Ishikawa (cell line): ENCODE measurements at regions not wholly inside any gene's neighbourhood (a gene's known extent, or its start where the extent isn't known, plus 50 kb on each side); places are given as distances from the start of the nearest gene placed in this dataset.
A peak's percentile ranks its signal among the peaks of the same experiment; 100 is the strongest.
"Not testable (repeated sequence)": the region's sequence is repeated elsewhere in the genome, so short reads cannot be mapped to it uniquely, and the experiment has no call there.

Experiments used
- CEBPB ChIP-seq: IDR thresholded peaks from 2 replicates; pipeline ENCODE4 v1.6.1; 2012
- CREB1 ChIP-seq: IDR thresholded peaks from 2 replicates; pipeline ENCODE4 v1.6.1; 2012; ENCODE audit warnings: low read depth
- EGR1 ChIP-seq: IDR thresholded peaks from 2 replicates; pipeline ENCODE4 v1.6.1; 2012
- EP300 ChIP-seq: IDR thresholded peaks from 2 replicates; pipeline ENCODE4 v1.6.1; 2012; ENCODE audit warnings: borderline replicate concordance
- FOXM1 ChIP-seq: IDR thresholded peaks from 2 replicates; pipeline ENCODE4 v1.6.1; 2012; ENCODE audit warnings: low read depth, borderline replicate concordance
- NFIC ChIP-seq: IDR thresholded peaks from 2 replicates; pipeline ENCODE4 v1.6.1; 2012
- RAD21 ChIP-seq: IDR thresholded peaks from 2 replicates; pipeline ENCODE4 v1.6.1; 2012; ENCODE audit warnings: low read depth
- TAF1 ChIP-seq: IDR thresholded peaks from 2 replicates; pipeline ENCODE4 v1.6.1; 2012; ENCODE audit warnings: low read depth, mild to moderate bottlenecking
- TCF12 ChIP-seq: IDR thresholded peaks from 2 replicates; pipeline ENCODE4 v1.6.1; 2012; ENCODE audit warnings: low read depth
- TEAD4 ChIP-seq: IDR thresholded peaks from 2 replicates; pipeline ENCODE4 v1.6.1; 2012
- YY1 ChIP-seq: IDR thresholded peaks from 2 replicates; pipeline ENCODE4 v1.6.1; 2012; ENCODE audit warnings: low read depth
- ZBTB7A ChIP-seq: IDR thresholded peaks from 2 replicates; pipeline ENCODE4 v1.6.1; 2012; ENCODE audit warnings: low read depth
- TF ChIP-seq, protein P1 (sequence below): IDR thresholded peaks from 2 replicates; pipeline ENCODE4 v1.6.1; 2012
- TF ChIP-seq, protein P2 (sequence below): IDR thresholded peaks from 2 replicates; pipeline ENCODE4 v1.6.1; 2012; ENCODE audit warnings: low read depth, mild to moderate bottlenecking

DNA sequence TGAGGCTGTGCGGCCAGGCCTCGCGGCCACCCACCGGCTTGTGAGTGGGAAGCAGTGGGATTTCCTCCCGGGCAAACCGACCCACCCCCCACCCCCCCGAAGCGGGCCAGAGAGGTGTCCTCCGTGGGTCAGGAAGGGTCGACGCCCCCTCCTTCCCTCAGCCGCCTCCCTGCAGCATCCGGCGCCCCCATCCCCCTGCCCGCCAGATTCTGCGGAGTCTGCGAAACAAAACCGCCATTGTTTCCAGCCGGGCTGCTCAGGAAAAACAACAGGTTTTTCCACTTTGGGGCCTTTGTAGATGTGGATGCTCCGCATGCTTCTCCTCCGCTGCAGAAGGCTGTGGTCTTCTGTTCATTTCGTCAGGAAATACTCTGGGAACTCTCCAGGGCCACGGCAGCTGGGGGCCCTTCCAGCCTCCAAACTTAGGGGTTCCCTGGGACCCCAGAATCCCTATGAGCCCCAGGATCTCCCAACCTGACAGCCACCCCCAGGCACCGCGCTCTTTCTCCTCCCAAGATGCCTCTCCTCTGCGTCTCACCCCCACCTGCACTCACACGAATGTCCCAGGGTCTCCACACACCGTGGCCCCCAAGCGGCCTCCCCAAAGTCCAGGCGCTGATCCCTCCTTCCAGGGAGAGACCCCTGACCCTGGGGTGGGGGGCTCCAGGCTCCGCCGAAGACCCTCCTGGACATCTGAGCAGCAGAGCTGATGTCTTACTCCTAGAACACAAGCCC, 121.2 kb downstream of the NPIPB11 start:
- not testable (repeated sequence) for TF ChIP-seq FOXM1, TAF1, CREB1, ZBTB7A, EP300, TEAD4, CEBPB, RAD21, NFIC
- TF ChIP-seq, protein P1, sequence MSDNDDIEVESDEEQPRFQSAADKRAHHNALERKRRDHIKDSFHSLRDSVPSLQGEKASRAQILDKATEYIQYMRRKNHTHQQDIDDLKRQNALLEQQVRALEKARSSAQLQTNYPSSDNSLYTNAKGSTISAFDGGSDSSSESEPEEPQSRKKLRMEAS: peak; percentile 39; the same call in 1 of the 2 replicates
- peak; percentile 31; the same call in 1 of the 2 replicates for TF ChIP-seq TCF12
- TF ChIP-seq, protein P2, sequence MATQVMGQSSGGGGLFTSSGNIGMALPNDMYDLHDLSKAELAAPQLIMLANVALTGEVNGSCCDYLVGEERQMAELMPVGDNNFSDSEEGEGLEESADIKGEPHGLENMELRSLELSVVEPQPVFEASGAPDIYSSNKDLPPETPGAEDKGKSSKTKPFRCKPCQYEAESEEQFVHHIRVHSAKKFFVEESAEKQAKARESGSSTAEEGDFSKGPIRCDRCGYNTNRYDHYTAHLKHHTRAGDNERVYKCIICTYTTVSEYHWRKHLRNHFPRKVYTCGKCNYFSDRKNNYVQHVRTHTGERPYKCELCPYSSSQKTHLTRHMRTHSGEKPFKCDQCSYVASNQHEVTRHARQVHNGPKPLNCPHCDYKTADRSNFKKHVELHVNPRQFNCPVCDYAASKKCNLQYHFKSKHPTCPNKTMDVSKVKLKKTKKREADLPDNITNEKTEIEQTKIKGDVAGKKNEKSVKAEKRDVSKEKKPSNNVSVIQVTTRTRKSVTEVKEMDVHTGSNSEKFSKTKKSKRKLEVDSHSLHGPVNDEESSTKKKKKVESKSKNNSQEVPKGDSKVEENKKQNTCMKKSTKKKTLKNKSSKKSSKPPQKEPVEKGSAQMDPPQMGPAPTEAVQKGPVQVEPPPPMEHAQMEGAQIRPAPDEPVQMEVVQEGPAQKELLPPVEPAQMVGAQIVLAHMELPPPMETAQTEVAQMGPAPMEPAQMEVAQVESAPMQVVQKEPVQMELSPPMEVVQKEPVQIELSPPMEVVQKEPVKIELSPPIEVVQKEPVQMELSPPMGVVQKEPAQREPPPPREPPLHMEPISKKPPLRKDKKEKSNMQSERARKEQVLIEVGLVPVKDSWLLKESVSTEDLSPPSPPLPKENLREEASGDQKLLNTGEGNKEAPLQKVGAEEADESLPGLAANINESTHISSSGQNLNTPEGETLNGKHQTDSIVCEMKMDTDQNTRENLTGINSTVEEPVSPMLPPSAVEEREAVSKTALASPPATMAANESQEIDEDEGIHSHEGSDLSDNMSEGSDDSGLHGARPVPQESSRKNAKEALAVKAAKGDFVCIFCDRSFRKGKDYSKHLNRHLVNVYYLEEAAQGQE: not testable (repeated sequence)
- 0 out of 2 replicates have a peak, but pooled peaks have one; percentile 20 for TF ChIP-seq EGR1
- TF ChIP-seq YY1: peak; percentile 60; the same call in 1 of the 2 replicates
